ENCODE measurements at regions not wholly inside any gene's neighbourhood (a gene's known extent, or its start where the extent isn't known, plus 50 kb on each side); places are given as distances from the start of the nearest gene placed in this dataset.

GRCh38 chr17:70230850-70231640 lies 61.7 kb downstream of the KCNJ2 start:
- DNase-seq: peak; percentile 29

- DNase-seq: no peak
Observed at GRCh38 chr17:70232466-70232865, 63.1 kb downstream of the KCNJ2 start.

GRCh38 chr17:70235252-70235651 lies 65.9 kb downstream of the KCNJ2 start:
- no peak for DNase-seq

- DNase-seq: no peak
Observed at GRCh38 chr17:70238228-70238627, 68.9 kb downstream of the KCNJ2 start.

GRCh38 chr17:70238646-70239045 lies 69.3 kb downstream of the KCNJ2 start:
- no peak for DNase-seq

GRCh38 chr17:70239391-70239826 lies 70.1 kb downstream of the KCNJ2 start:
- no peak for DNase-seq

GRCh38 chr17:70241071-70241470 lies 71.7 kb downstream of the KCNJ2 start:
- DNase-seq: no peak

- DNase-seq: no peak
Observed at GRCh38 chr17:70242781-70243437, 73.6 kb downstream of the KCNJ2 start.

- no peak for DNase-seq
Observed at GRCh38 chr17:70251706-70252105, 82.4 kb downstream of the KCNJ2 start.

GRCh38 chr17:70254735-70255460 lies 85.6 kb downstream of the KCNJ2 start:
- no peak for DNase-seq

- no peak for DNase-seq
Observed at GRCh38 chr17:70256751-70257150, 87.4 kb downstream of the KCNJ2 start.

GRCh38 chr17:70258465-70258864 lies 89.1 kb downstream of the KCNJ2 start:
- DNase-seq: no peak

GRCh38 chr17:70259400-70259799 lies 90.1 kb downstream of the KCNJ2 start:
- DNase-seq: no peak

- DNase-seq: no peak
Observed at GRCh38 chr17:70261170-70261569, 91.8 kb downstream of the KCNJ2 start.

- DNase-seq: no peak
Observed at GRCh38 chr17:70265471-70265870, 96.1 kb downstream of the KCNJ2 start.

- no peak for DNase-seq
Observed at GRCh38 chr17:70266394-70266793, 97.1 kb downstream of the KCNJ2 start.

GRCh38 chr17:70268383-70268782 lies 99.1 kb downstream of the KCNJ2 start:
- no peak for DNase-seq

- DNase-seq: no peak
Observed at GRCh38 chr17:70270554-70270953, 101.2 kb downstream of the KCNJ2 start.

GRCh38 chr17:70271200-70271599 lies 101.9 kb downstream of the KCNJ2 start:
- DNase-seq: no peak

GRCh38 chr17:70271672-70272071 lies 102.3 kb downstream of the KCNJ2 start:
- DNase-seq: no peak

GRCh38 chr17:70274255-70274654 lies 104.9 kb downstream of the KCNJ2 start:
- no peak for DNase-seq

- no peak for DNase-seq
Observed at GRCh38 chr17:70276906-70277305, 107.6 kb downstream of the KCNJ2 start.

- DNase-seq: no peak
Observed at GRCh38 chr17:70278844-70279462, 109.6 kb downstream of the KCNJ2 start.

All from hematopoietic multipotent progenitor cell treated with erythropoietin and hydrocortisone succinate and interleukin-3 and kit ligand, for 4 days (in vitro differentiated cells).